Tibial artery (tissue), 4 donors: ENCODE measurements at regions not wholly inside any gene's neighbourhood (a gene's known extent, or its start where the extent isn't known, plus 50 kb on each side); places are given as distances from the start of the nearest gene placed in this dataset.
"Not testable (repeated sequence)": the region's sequence is repeated elsewhere in the genome, so short reads cannot be mapped to it uniquely, and the experiment has no call there.

ENCODE experiments used
- DNase-seq, 2 donors: peaks; one replicate each; pipeline ENCODE4 v3.0.0-alpha.2; 2019
- H3K27ac ChIP-seq, 2 donors: fragments of 200-600 bp; sonication (generic) in 1 of 2; 1 replicate in 1 of 2; 2 replicates in 1 of 2; pipeline ENCODE4 v1.5.1; 2018 to 2019; ENCODE audit warnings: mild to moderate bottlenecking in 1 of 2
- H3K27me3 ChIP-seq, 2 donors: fragments of 200-600 bp; sonication (generic) in 1 of 2; one replicate each; pipeline versions ENCODE4 v1.5.1 to v1.6.0; 2016 to 2019
- H3K36me3 ChIP-seq, 3 donors: fragments of 200-600 bp; sonication (generic) in 2 of 3; one replicate each; pipeline ENCODE4 v1.5.1; 2016 to 2019; ENCODE audit warnings: mild to moderate bottlenecking in 2 of 3
- H3K4me1 ChIP-seq, 4 donors: fragments of 200-600 bp; sonication (generic) in 2 of 4; 1 replicate in 3 of 4; 2 replicates in 1 of 4; pipeline ENCODE4 v1.5.1; 2016 to 2019
- H3K4me3 ChIP-seq, 2 donors: fragments of 200-600 bp; sonication (generic) in 1 of 2; 1 replicate in 1 of 2; 2 replicates in 1 of 2; pipeline ENCODE4 v1.5.1; 2018 to 2019; ENCODE audit warnings: mild to moderate bottlenecking in 2 of 2
- H3K9me3 ChIP-seq, 3 donors: fragments of 200-600 bp; sonication (generic) in 1 of 3; one replicate each; pipeline ENCODE4 v1.5.1; 2016 to 2019
- intact Hi-C: fragments of 100-400 bp; cut with DNase I; formaldehyde crosslinking; loops from one replicate; pipeline ENCODE4 v1.15.0; 2023; ENCODE audit warnings: low total_unique reads
- TF ChIP-seq, protein P1 (sequence below), 2 experiments: fragments of 200-600 bp in 1 of 2; fragments of 450-650 bp in 1 of 2; IDR thresholded peaks; one replicate each; pipeline ENCODE4 v1.5.1; 2017 to 2019; ENCODE audit warnings: antibody characterized with exemption in 2 of 2, mild to moderate bottlenecking in 1 of 2, moderate library complexity in 1 of 2

GRCh38 chr10:121276046-121276445 lies 322.2 kb downstream of the FGFR2 start:
- intact Hi-C loops: no loop called here
- Histone ChIP-seq H3K36me3 (no peaks in the 10 kb centered on the region), H3K9me3 (no peaks in the 10 kb centered on the region), H3K27me3 (no peaks in the 10 kb centered on the region), H3K4me3 (no peak overlapping the region), H3K4me1 (no peaks in the 10 kb centered on the region), H3K27ac (no peak overlapping the region)
- DNase-seq: no peak
- TF ChIP-seq, protein P1, sequence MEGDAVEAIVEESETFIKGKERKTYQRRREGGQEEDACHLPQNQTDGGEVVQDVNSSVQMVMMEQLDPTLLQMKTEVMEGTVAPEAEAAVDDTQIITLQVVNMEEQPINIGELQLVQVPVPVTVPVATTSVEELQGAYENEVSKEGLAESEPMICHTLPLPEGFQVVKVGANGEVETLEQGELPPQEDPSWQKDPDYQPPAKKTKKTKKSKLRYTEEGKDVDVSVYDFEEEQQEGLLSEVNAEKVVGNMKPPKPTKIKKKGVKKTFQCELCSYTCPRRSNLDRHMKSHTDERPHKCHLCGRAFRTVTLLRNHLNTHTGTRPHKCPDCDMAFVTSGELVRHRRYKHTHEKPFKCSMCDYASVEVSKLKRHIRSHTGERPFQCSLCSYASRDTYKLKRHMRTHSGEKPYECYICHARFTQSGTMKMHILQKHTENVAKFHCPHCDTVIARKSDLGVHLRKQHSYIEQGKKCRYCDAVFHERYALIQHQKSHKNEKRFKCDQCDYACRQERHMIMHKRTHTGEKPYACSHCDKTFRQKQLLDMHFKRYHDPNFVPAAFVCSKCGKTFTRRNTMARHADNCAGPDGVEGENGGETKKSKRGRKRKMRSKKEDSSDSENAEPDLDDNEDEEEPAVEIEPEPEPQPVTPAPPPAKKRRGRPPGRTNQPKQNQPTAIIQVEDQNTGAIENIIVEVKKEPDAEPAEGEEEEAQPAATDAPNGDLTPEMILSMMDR (IDR thresholded peaks at IDR 0.05): no peak

DNA sequence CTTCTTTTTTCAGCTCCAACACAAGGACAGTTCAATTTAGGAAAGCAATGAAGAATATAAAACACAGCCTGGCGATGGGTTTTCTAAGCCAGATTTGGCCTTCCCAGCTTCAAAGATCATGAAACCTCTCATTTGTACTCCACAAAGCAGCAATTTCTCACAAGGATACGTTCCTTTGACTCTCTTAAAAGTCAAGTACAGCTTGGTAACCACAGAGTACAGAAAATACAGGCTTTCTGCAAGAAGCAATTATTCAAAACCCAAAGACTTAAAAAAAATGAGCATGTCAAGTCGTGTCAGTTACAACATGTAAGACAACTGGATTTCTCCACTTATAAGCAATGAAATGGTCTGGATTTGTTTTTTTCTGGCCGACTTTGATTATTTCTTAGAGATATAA lies 321.4 kb downstream of the FGFR2 start:
- Histone ChIP-seq H3K9me3 (no peaks in the 10 kb centered on the region), H3K4me1 (no peaks in the 10 kb centered on the region), H3K36me3 (no peaks in the 10 kb centered on the region), H3K27me3 (no peaks in the 10 kb centered on the region), H3K27ac (no peak overlapping the region), H3K4me3 (no peak overlapping the region)
- DNase-seq: no peak
- intact Hi-C loops: no loop called here
- TF ChIP-seq, protein P1 (IDR thresholded peaks at IDR 0.05): no peak

- intact Hi-C loops, H3K27me3 ChIP-seq, H3K36me3 ChIP-seq, H3K27ac ChIP-seq, H3K4me3 ChIP-seq, H3K4me1 ChIP-seq, H3K9me3 ChIP-seq, DNase-seq: not testable (repeated sequence)
Measured at GRCh38 chr10:121278386-121278785, 319.9 kb downstream of the FGFR2 start.

- H3K4me1 ChIP-seq: peaks cover 0 to 24% (median 10%) of the 10 kb centered on the region in 4 donors
- intact Hi-C loops: no loop called here
- H3K9me3 ChIP-seq: no peaks in the 10 kb centered on the region
- H3K4me3 ChIP-seq: no peak overlapping the region
- H3K36me3 ChIP-seq: no peaks in the 10 kb centered on the region
- no peak overlapping the region for H3K27ac ChIP-seq
- no peaks in the 10 kb centered on the region for H3K27me3 ChIP-seq
- TF ChIP-seq, protein P1 (IDR thresholded peaks at IDR 0.05): no peak
- DNase-seq: no peak
Measured at GRCh38 chr10:121281576-121281975, 316.7 kb downstream of the FGFR2 start.

GRCh38 chr10:121282264-121282663 lies 316.0 kb downstream of the FGFR2 start:
- intact Hi-C loops: no loop called here
- DNase-seq: no peak
- TF ChIP-seq, protein P1 (IDR thresholded peaks at IDR 0.05): no peak
- Histone ChIP-seq H3K4me1 (peaks cover 0 to 24% (median 10%) of the 10 kb centered on the region in 4 donors), H3K36me3 (no peaks in the 10 kb centered on the region), H3K4me3 (no peak overlapping the region), H3K27me3 (no peaks in the 10 kb centered on the region), H3K27ac (no peak overlapping the region), H3K9me3 (no peaks in the 10 kb centered on the region)

DNA sequence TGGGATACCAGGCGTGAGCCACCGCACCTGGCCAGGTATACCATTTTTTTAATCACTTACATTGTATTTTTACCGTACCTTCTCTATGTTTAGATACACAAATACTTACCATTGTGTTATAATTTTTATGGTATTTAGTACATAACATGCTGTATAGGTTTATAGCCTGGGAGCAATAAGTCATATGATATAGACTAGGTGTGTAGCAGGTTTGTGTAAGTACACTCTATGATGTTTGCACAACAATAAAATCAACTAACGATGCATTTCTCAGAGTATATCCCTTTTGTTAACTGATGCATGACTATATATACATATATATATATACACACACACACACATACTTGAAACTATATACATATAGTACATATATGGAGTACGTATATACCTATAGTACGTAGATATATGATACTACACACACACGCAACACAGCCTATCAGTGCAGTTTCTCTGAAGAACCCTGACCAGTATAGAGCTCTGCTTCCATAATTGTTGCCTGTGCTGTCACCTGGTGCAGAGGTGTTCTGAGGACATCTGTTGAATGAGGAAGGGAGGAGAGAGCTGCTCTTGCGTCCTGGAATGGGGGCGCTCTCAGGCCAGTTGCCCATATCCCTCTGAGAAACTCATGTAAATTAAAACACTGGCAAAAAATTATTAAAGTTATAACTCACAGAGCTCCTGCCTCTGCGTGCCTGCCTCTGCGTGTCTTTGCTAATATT lies 315.3 kb downstream of the FGFR2 start:
- Histone ChIP-seq H3K4me1 (peaks cover 0 to 24% (median 10%) of the 10 kb centered on the region in 4 donors), H3K36me3 (no peaks in the 10 kb centered on the region), H3K27me3 (no peaks in the 10 kb centered on the region), H3K27ac (no peak overlapping the region), H3K9me3 (no peaks in the 10 kb centered on the region), H3K4me3 (no peak overlapping the region)
- TF ChIP-seq, protein P1 (IDR thresholded peaks at IDR 0.05): no peak
- DNase-seq: no peak
- intact Hi-C loops: no loop called here
